K562 (cell line): ENCODE measurements at regions not wholly inside any gene's neighbourhood (a gene's known extent, or its start where the extent isn't known, plus 50 kb on each side); places are given as distances from the start of the nearest gene placed in this dataset.

Source experiments
- ATAC-seq: fragments of 200-7000 bp; cut with Tn5 transposase; 3 replicates; pipeline ENCODE4 v1.9.1; 2020; ENCODE audit warnings: moderate library complexity
- BruUV-seq: library from RNA; stranded (reverse); fragments of 400-500 nt; replicated peaks from 2 replicates; lab custom pipeline; 2021; lab: Mats Ljungman, UMichigan
- CTCF ChIA-PET: fragments of 300-600 bp; formaldehyde crosslinking; extraction: SDS; loops from one replicate; lab custom pipeline; 2021; ENCODE audit warnings: low intra/inter-chr PET ratio; lab: Yijun Ruan, JAX
- POLR2A ChIA-PET: fragments of 300-600, 350-650 bp; sonication (Branson Sonifier 250); formaldehyde crosslinking; extraction: SDS; loops from one replicate; lab custom pipeline; 2021; ENCODE audit warnings: antibody characterized with exemption, inconsistent platforms; lab: Yijun Ruan, JAX
- DNase-seq, 4 experiments: peaks; one replicate each; pipeline versions ENCODE4 v3.0.0 to v3.0.0-alpha.2; 2011 to 2018; ENCODE audit warnings: low spot score in 3 of 4, mixed read lengths in 3 of 4; ENCODE audit errors: extremely low read depth in 1 of 4
- FAIRE-seq: peaks from 2 replicates; lab custom pipeline; 2011; peaks lifted over from hg19 to GRCh38; lab: Jason Lieb, UNC
- H2AFZ ChIP-seq: 2 replicates; pipeline ENCODE4 v1.6.0; 2011; ENCODE audit warnings: low read depth, low read length, control low read depth, inconsistent platforms
- H3K27ac ChIP-seq: fragments of 200-600 bp; 3 replicates; pipeline ENCODE4 v1.8.0; 2011; ENCODE audit warnings: low read depth, mild to moderate bottlenecking, control low read depth, inconsistent platforms, low read length, moderate library complexity, mixed read lengths; ENCODE audit errors: extremely low read depth
- H3K27me3 ChIP-seq, 2 experiments: fragments of 300-600 bp in 1 of 2; 2 replicates in 1 of 2; 3 replicates in 1 of 2; pipeline versions ENCODE4 v1.6.0 to v1.8.0; 2011; ENCODE audit warnings: inconsistent platforms in 2 of 2, low read length in 2 of 2, mild to moderate bottlenecking in 1 of 2, mixed read lengths in 1 of 2, moderate library complexity in 1 of 2; ENCODE audit not compliant: control insufficient read depth in 2 of 2, insufficient read depth in 2 of 2
- H3K36me3 ChIP-seq: fragments of 300-600 bp; 3 replicates; pipeline ENCODE4 v1.8.0; 2011; ENCODE audit warnings: mild to moderate bottlenecking, low read length, inconsistent platforms; ENCODE audit not compliant: control insufficient read depth, insufficient read depth
- H3K4me1 ChIP-seq, 2 experiments: fragments of 200-600 bp in 1 of 2; replicated peaks in 1 of 2; 2 replicates in 1 of 2; 3 replicates in 1 of 2; pipeline versions ENCODE4 v1.5.1 to v1.8.0; 2011; ENCODE audit warnings: inconsistent platforms in 2 of 2, low read length in 2 of 2, mild to moderate bottlenecking in 1 of 2, mixed read lengths in 1 of 2, moderate library complexity in 1 of 2; ENCODE audit not compliant: control insufficient read depth in 2 of 2, insufficient read depth in 2 of 2
- H3K4me2 ChIP-seq: 2 replicates; pipeline ENCODE4 v1.6.1; 2011; ENCODE audit warnings: low read length, control low read depth, inconsistent platforms, mixed read lengths; ENCODE audit not compliant: insufficient read depth
- H3K4me3 ChIP-seq: fragments of 200-600 bp; sonication (generic), shearing (Covaris generic); 2 replicates; pipeline ENCODE4 v1.5.1; 2016; ENCODE audit warnings: control low read depth, inconsistent platforms
- H3K79me2 ChIP-seq: fragments of 200-600 bp; 3 replicates; pipeline ENCODE4 v1.8.0; 2011; ENCODE audit warnings: low read length, inconsistent platforms; ENCODE audit not compliant: control insufficient read depth, insufficient read depth
- H3K9ac ChIP-seq, 2 experiments: 2 replicates each; pipeline versions ENCODE4 v1.6.0 to v1.6.1; 2011; ENCODE audit warnings: low read depth in 2 of 2, low read length in 2 of 2, control low read depth in 1 of 2, inconsistent platforms in 1 of 2, mild to moderate bottlenecking in 1 of 2, mixed read lengths in 1 of 2; ENCODE audit not compliant: insufficient read depth in 1 of 2
- H3K9me1 ChIP-seq: one replicate; pipeline ENCODE4 v1.6.0; 2011; ENCODE audit warnings: inconsistent platforms, mild to moderate bottlenecking, low read length, moderate library complexity; ENCODE audit not compliant: control insufficient read depth, insufficient read depth
- H3K9me3 ChIP-seq: replicated peaks from 2 replicates; pipeline ENCODE4 v1.5.1; 2011; ENCODE audit warnings: low read depth, low read length, inconsistent platforms; ENCODE audit not compliant: control insufficient read depth, insufficient read depth
- H4K20me1 ChIP-seq: replicated peaks from 2 replicates; pipeline ENCODE4 v1.6.1; 2011; ENCODE audit warnings: low read length, inconsistent platforms, mixed read lengths; ENCODE audit not compliant: control insufficient read depth, insufficient read depth
- BMI1 ChIP-seq: fragments of 150-350 bp; IDR thresholded peaks from 2 replicates; pipeline ENCODE4 v1.6.1; 2014; ENCODE audit warnings: low read length
- EGR1 ChIP-seq: fragments of 450-650 bp; conservative IDR thresholded peaks from 2 replicates; pipeline ENCODE4 v1.6.1; 2017; ENCODE audit warnings: mild to moderate bottlenecking
- FOXJ3 ChIP-seq: sonication (generic); formaldehyde crosslinking; IDR thresholded peaks from 2 replicates; pipeline ENCODE4 v1.4.0; 2020; ENCODE audit warnings: mild to moderate bottlenecking, missing genetic modification reagents
- FOXK2 ChIP-seq, 2 experiments: fragments of 450-650 bp; IDR thresholded peaks in 1 of 2; conservative IDR thresholded peaks in 1 of 2; 2 replicates each; pipeline ENCODE4 v1.6.1; 2016; ENCODE audit warnings: low read depth in 2 of 2, mild to moderate bottlenecking in 1 of 2
- HCFC1 ChIP-seq: IDR thresholded peaks from 2 replicates; pipeline ENCODE4 v1.6.1; 2012; ENCODE audit warnings: low read depth, low read length, improper control_type of control experiment
- ILK ChIP-seq: fragments of 450-650 bp; IDR thresholded peaks from 2 replicates; pipeline ENCODE4 v1.6.1; 2016; ENCODE audit warnings: missing genetic modification characterization, low read depth, mild to moderate bottlenecking, missing compliant biosample characterization, moderate library complexity, borderline replicate concordance
- JUN ChIP-seq, 2 experiments: sonication (generic) in 1 of 2; formaldehyde crosslinking in 1 of 2; IDR thresholded peaks; 2 replicates each; pipeline versions ENCODE4 v1.6.1 to v1.8.0; 2012 to 2022; ENCODE audit warnings: borderline replicate concordance in 2 of 2, mild to moderate bottlenecking in 2 of 2, improper control_type of control experiment in 1 of 2, low read depth in 1 of 2, low read length in 1 of 2, missing genetic modification reagents in 1 of 2
- MTA3 ChIP-seq: fragments of 450-650 bp; formaldehyde crosslinking; IDR thresholded peaks from 2 replicates; pipeline ENCODE4 v1.6.1; 2017; ENCODE audit warnings: mild to moderate bottlenecking, borderline replicate concordance
- MXI1 ChIP-seq: IDR thresholded peaks from 2 replicates; pipeline ENCODE4 v1.6.1; 2011; ENCODE audit warnings: low read depth, mild to moderate bottlenecking, improper control_type of control experiment, low read length
- NCOA6 ChIP-seq: fragments of 450-650 bp; IDR thresholded peaks from 2 replicates; pipeline ENCODE4 v1.6.1; 2017; ENCODE audit warnings: mild to moderate bottlenecking
- NR4A1 ChIP-seq, 2 experiments: fragments of 250-450 bp in 1 of 2; fragments of 450-650 bp in 1 of 2; sonication (Bioruptor Pico) in 1 of 2; IDR thresholded peaks; 2 replicates each; pipeline versions ENCODE4 v1.4.0 to v1.6.1; 2016 to 2020; ENCODE audit warnings: mild to moderate bottlenecking in 2 of 2, missing compliant biosample characterization in 1 of 2, missing genetic modification characterization in 1 of 2, moderate library complexity in 1 of 2
- RBM22 ChIP-seq: fragments of 200-400 bp; formaldehyde crosslinking; IDR thresholded peaks from 2 replicates; pipeline ENCODE4 v1.6.1; 2018; ENCODE audit warnings: low read length, low read depth; ENCODE audit not compliant: poor library complexity, severe bottlenecking
- SMAD3 ChIP-seq: fragments of 450-650 bp; formaldehyde crosslinking; conservative IDR thresholded peaks from 2 replicates; pipeline ENCODE4 v1.4.0; 2020; ENCODE audit warnings: mild to moderate bottlenecking
- ZNF707 ChIP-seq: fragments of 250-450 bp; sonication (Bioruptor Pico); conservative IDR thresholded peaks from 2 replicates; pipeline ENCODE4 v1.8.0; 2022; ENCODE audit warnings: inconsistent platforms, mild to moderate bottlenecking, moderate library complexity
- ZNF778 ChIP-seq: fragments of 450-650 bp; formaldehyde crosslinking; IDR thresholded peaks from 2 replicates; pipeline ENCODE4 v1.4.0; 2020; ENCODE audit warnings: mild to moderate bottlenecking, moderate library complexity
- WGBS: fragments of 100-300 bp; shearing (Covaris generic); methylation state at CpG from one replicate; pipeline ENCODE4 v1.1.6; 2016; ENCODE audit warnings: low coverage, mixed read lengths; ENCODE audit not compliant: insufficient coverage; ENCODE audit errors: missing lambda C conversion rate; 5-methylcytosine and 5-hydroxymethylcytosine counted together
- in situ Hi-C: fragments of 300-500 bp; cut with MboI; formaldehyde crosslinking; loops from 4 replicates; pipeline ENCODE4 v1.15.0; 2018; ENCODE audit warnings: inconsistent platforms, mixed read lengths
- intact Hi-C: fragments of 100-400 bp; cut with micrococcal nuclease; formaldehyde crosslinking; loops from 2 replicates; pipeline ENCODE4 v1.14.2; 2022
- TF ChIP-seq, protein P1 (sequence below): fragments of 250-450 bp; sonication (Bioruptor Pico); IDR thresholded peaks from 2 replicates; pipeline ENCODE4 v1.8.0; 2021; ENCODE audit warnings: moderate library complexity, mild to moderate bottlenecking, inconsistent platforms
- TF ChIP-seq, protein P2 (sequence below): fragments of 450-650 bp; IDR thresholded peaks from 2 replicates; pipeline ENCODE4 v1.6.1; 2017; ENCODE audit warnings: mild to moderate bottlenecking, moderate library complexity
- TF ChIP-seq, protein P3 (sequence below): fragments of 450-650 bp; IDR thresholded peaks from 2 replicates; pipeline ENCODE4 v1.6.1; 2016; ENCODE audit warnings: low read depth, mild to moderate bottlenecking, moderate library complexity

DNA sequence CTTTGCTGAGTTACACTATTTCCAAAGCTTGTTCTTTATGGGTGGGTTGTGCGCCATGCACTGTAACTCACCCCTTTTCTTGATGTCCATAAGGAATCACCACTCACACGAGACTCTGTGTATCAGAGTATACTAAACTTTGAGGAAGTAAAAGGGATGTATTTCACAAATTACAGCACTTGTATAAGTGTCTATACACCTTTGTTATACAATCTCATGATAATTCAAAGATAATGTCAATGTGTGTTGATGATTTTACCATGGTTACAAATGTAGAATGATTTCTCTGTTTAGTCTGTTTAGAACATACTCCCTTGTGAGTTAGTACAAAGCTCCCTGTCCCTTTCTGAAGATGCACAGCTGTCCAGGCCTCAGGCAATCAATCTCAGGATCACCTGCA, 922.2 kb upstream of the MAP3K7 start:
- ATAC-seq = no peak
- POLR2A ChIA-PET = no interaction called here

More for the DNA sequence above, 922.2 kb upstream of the MAP3K7 start:
- Histone ChIP-seq H3K79me2 (no peaks in the 10 kb centered on the region), H2AFZ (no peak overlapping the region), H3K9me3 (0 out of 2 replicates have a peak, but pooled peaks cover 1% of the 10 kb centered on the region), H3K36me3 (no peaks in the 10 kb centered on the region), H3K4me3 (no peak overlapping the region), H3K27me3 (no peaks in the 10 kb centered on the region), H3K9ac (no peak overlapping the region), H3K27ac (no peak overlapping the region), H3K4me2 (no peak overlapping the region), H3K4me1 (no peaks in the 10 kb centered on the region), H4K20me1 (no peaks in the 10 kb centered on the region), H3K9me1 (no peaks in the 10 kb centered on the region)
- in situ Hi-C loops (no loop called here), intact Hi-C loops (no loop called here)
- DNase-seq (no peak), FAIRE-seq (no peak)
- no TSS peak for BruUV-seq
- TF ChIP-seq MTA3 (no peak), ILK (no peak), EGR1 (no peak), JUN (IDR thresholded peaks at IDR 0.05; ENCODE audit: borderline replicate concordance, low read depth, low read length) (no peak), JUN (CRISPR knock-in tag; IDR thresholded peaks at IDR 0.05; ENCODE audit: borderline replicate concordance) (no peak), FOXJ3 (CRISPR knock-in tag) (no peak), ZNF778 (CRISPR knock-in tag) (no peak), RBM22 (no peak), FOXK2 (conservative IDR thresholded peaks at IDR 0.05 in 1 of 2, IDR thresholded peaks at IDR 0.05 in 1 of 2; ENCODE audit: low read depth in 2 of 2) (no peak), ZNF707 (no peak), NCOA6 (no peak), BMI1 (no peak), SMAD3 (CRISPR knock-in tag) (no peak), NR4A1 (CRISPR knock-in tag; IDR thresholded peaks at IDR 0.05) (no peak), NR4A1 (tag; IDR thresholded peaks at IDR 0.05) (no peak), HCFC1 (no peak), MXI1 (no peak)
- TF ChIP-seq, protein P1, sequence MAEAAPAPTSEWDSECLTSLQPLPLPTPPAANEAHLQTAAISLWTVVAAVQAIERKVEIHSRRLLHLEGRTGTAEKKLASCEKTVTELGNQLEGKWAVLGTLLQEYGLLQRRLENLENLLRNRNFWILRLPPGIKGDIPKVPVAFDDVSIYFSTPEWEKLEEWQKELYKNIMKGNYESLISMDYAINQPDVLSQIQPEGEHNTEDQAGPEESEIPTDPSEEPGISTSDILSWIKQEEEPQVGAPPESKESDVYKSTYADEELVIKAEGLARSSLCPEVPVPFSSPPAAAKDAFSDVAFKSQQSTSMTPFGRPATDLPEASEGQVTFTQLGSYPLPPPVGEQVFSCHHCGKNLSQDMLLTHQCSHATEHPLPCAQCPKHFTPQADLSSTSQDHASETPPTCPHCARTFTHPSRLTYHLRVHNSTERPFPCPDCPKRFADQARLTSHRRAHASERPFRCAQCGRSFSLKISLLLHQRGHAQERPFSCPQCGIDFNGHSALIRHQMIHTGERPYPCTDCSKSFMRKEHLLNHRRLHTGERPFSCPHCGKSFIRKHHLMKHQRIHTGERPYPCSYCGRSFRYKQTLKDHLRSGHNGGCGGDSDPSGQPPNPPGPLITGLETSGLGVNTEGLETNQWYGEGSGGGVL (CRISPR knock-in tag) = no peak
- TF ChIP-seq, protein P2, sequence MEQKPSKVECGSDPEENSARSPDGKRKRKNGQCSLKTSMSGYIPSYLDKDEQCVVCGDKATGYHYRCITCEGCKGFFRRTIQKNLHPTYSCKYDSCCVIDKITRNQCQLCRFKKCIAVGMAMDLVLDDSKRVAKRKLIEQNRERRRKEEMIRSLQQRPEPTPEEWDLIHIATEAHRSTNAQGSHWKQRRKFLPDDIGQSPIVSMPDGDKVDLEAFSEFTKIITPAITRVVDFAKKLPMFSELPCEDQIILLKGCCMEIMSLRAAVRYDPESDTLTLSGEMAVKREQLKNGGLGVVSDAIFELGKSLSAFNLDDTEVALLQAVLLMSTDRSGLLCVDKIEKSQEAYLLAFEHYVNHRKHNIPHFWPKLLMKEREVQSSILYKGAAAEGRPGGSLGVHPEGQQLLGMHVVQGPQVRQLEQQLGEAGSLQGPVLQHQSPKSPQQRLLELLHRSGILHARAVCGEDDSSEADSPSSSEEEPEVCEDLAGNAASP = no peak
- TF ChIP-seq, protein P3, sequence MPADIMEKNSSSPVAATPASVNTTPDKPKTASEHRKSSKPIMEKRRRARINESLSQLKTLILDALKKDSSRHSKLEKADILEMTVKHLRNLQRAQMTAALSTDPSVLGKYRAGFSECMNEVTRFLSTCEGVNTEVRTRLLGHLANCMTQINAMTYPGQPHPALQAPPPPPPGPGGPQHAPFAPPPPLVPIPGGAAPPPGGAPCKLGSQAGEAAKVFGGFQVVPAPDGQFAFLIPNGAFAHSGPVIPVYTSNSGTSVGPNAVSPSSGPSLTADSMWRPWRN = no peak
- CTCF ChIA-PET = no interaction called here
- WGBS = 0% methylated on average over 2 of the region's 2 CpGs
